Activated naive CD4-positive, alpha-beta T cell treated with anti-CD3 and anti-CD28 coated beads, Interleukin-2, amount 10 ng/mL, durations not matched to agents 7 days and 5 days (primary cell): ENCODE measurements at regions not wholly inside any gene's neighbourhood (a gene's known extent, or its start where the extent isn't known, plus 50 kb on each side); places are given as distances from the start of the nearest gene placed in this dataset.

Experiments
- CTCF ChIA-PET: fragments of 350-600 bp; sonication (Branson Sonifier 250); formaldehyde crosslinking; loops from one replicate; lab custom pipeline; 2021; ENCODE audit warnings: antibody characterized with exemption; lab: Charles Lee
- DNase-seq: peaks from one replicate; pipeline ENCODE4 v3.0.0-alpha.2; 2020
- H3K27ac Mint-ChIP-seq: one replicate; pipeline ENCODE4 v1.8.0; 2021; ENCODE audit warnings: mild to moderate bottlenecking, moderate library complexity, mixed read lengths
- H3K27me3 Mint-ChIP-seq: one replicate; pipeline ENCODE4 v1.8.0; 2021; ENCODE audit warnings: mild to moderate bottlenecking, mixed read lengths
- H3K36me3 Mint-ChIP-seq: one replicate; pipeline ENCODE4 v1.8.0; 2021; ENCODE audit warnings: mixed read lengths
- H3K4me1 Mint-ChIP-seq: one replicate; pipeline ENCODE4 v1.8.0; 2021; ENCODE audit warnings: mixed read lengths
- H3K4me3 Mint-ChIP-seq: one replicate; pipeline ENCODE4 v1.8.0; 2021; ENCODE audit warnings: mild to moderate bottlenecking, moderate library complexity, mixed read lengths
- H3K9me3 Mint-ChIP-seq: one replicate; pipeline ENCODE4 v1.8.0; 2021; ENCODE audit warnings: mixed read lengths

- Mint-ChIP-seq H3K9me3 (peaks cover 3% of the 10 kb centered on the region), H3K27me3 (peaks cover 31% of the 10 kb centered on the region), H3K4me1 (peaks cover 3% of the 10 kb centered on the region), H3K36me3 (no peaks in the 10 kb centered on the region), H3K27ac (no peak overlapping the region), H3K4me3 (no peak overlapping the region)
- no peak for DNase-seq
- CTCF ChIA-PET: interaction anchor here (0.7 kb wide), 1 partner anchor 157 kb away, joined by 3 read pairs; no protein-coding TSS in a partner anchor
Observed at GRCh38 chr3:45319231-45319995, 69.0 kb upstream of the LARS2 start.

GRCh38 chr3:45319996-45320305 lies 68.4 kb upstream of the LARS2 start:
- Mint-ChIP-seq H3K27ac (no peak overlapping the region), H3K36me3 (no peaks in the 10 kb centered on the region), H3K9me3 (peaks cover 3% of the 10 kb centered on the region), H3K4me3 (no peak overlapping the region), H3K27me3 (peaks cover 31% of the 10 kb centered on the region), H3K4me1 (peaks cover 3% of the 10 kb centered on the region)
- no peak for DNase-seq
- CTCF ChIA-PET: interaction anchor here (0.7 kb wide), 1 partner anchor 156 kb away, joined by 3 read pairs; no protein-coding TSS in a partner anchor

GRCh38 chr3:45320986-45321385 lies 67.4 kb upstream of the LARS2 start:
- Mint-ChIP-seq H3K9me3 (no peaks in the 10 kb centered on the region), H3K4me3 (no peak overlapping the region), H3K4me1 (peaks cover 3% of the 10 kb centered on the region), H3K36me3 (no peaks in the 10 kb centered on the region), H3K27ac (no peak overlapping the region), H3K27me3 (peaks cover 33% of the 10 kb centered on the region)
- DNase-seq: no peak
- CTCF ChIA-PET: no interaction called here

- Mint-ChIP-seq H3K4me1 (peaks cover 3% of the 10 kb centered on the region), H3K36me3 (no peaks in the 10 kb centered on the region), H3K9me3 (no peaks in the 10 kb centered on the region), H3K27me3 (peaks cover 40% of the 10 kb centered on the region), H3K4me3 (no peak overlapping the region), H3K27ac (no peak overlapping the region)
- DNase-seq: no peak
- CTCF ChIA-PET: no interaction called here
Observed at GRCh38 chr3:45321607-45322391, 66.6 kb upstream of the LARS2 start.

GRCh38 chr3:45322616-45323015 lies 65.8 kb upstream of the LARS2 start:
- peaks cover 40% of the 10 kb centered on the region for H3K27me3 Mint-ChIP-seq
- CTCF ChIA-PET: no interaction called here
- H3K36me3 Mint-ChIP-seq: no peaks in the 10 kb centered on the region
- no peaks in the 10 kb centered on the region for H3K9me3 Mint-ChIP-seq
- H3K4me3 Mint-ChIP-seq: no peak overlapping the region
- H3K4me1 Mint-ChIP-seq: peaks cover 3% of the 10 kb centered on the region
- DNase-seq: no peak
- H3K27ac Mint-ChIP-seq: no peak overlapping the region

GRCh38 chr3:45325676-45326075 lies 62.7 kb upstream of the LARS2 start:
- H3K36me3 Mint-ChIP-seq: no peaks in the 10 kb centered on the region
- no peak overlapping the region for H3K4me3 Mint-ChIP-seq
- H3K9me3 Mint-ChIP-seq: no peaks in the 10 kb centered on the region
- no peak overlapping the region for H3K27ac Mint-ChIP-seq
- DNase-seq: no peak
- CTCF ChIA-PET: no interaction called here
- peaks cover 52% of the 10 kb centered on the region for H3K27me3 Mint-ChIP-seq
- peaks cover 5% of the 10 kb centered on the region for H3K4me1 Mint-ChIP-seq

- Mint-ChIP-seq H3K4me3 (no peak overlapping the region), H3K27me3 (peaks cover 54% of the 10 kb centered on the region), H3K27ac (peak overlapping the region; percentile 2), H3K36me3 (no peaks in the 10 kb centered on the region), H3K4me1 (peaks cover 2% of the 10 kb centered on the region), H3K9me3 (no peaks in the 10 kb centered on the region)
- no peak for DNase-seq
- CTCF ChIA-PET: no interaction called here
Observed at GRCh38 chr3:45329761-45330305, 58.5 kb upstream of the LARS2 start.

GRCh38 chr3:45330510-45331295 lies 57.7 kb upstream of the LARS2 start:
- no peak for DNase-seq
- Mint-ChIP-seq H3K27me3 (peaks cover 59% of the 10 kb centered on the region), H3K36me3 (no peaks in the 10 kb centered on the region), H3K4me3 (no peak overlapping the region), H3K27ac (no peak overlapping the region), H3K9me3 (no peaks in the 10 kb centered on the region), H3K4me1 (peaks cover 2% of the 10 kb centered on the region)
- CTCF ChIA-PET: interaction anchor here (0.6 to 1.3 kb wide), 2 partner anchors 52 to 289 kb away, joined by 3 to 4 read pairs; no protein-coding TSS in a partner anchor

- no peak overlapping the region for H3K27ac Mint-ChIP-seq
- CTCF ChIA-PET: no interaction called here
- H3K36me3 Mint-ChIP-seq: no peaks in the 10 kb centered on the region
- H3K27me3 Mint-ChIP-seq: peaks cover 53% of the 10 kb centered on the region
- peaks cover 2% of the 10 kb centered on the region for H3K4me1 Mint-ChIP-seq
- no peak for DNase-seq
- H3K4me3 Mint-ChIP-seq: no peak overlapping the region
- no peaks in the 10 kb centered on the region for H3K9me3 Mint-ChIP-seq
Observed at GRCh38 chr3:45332493-45332892, 55.9 kb upstream of the LARS2 start.

- Mint-ChIP-seq H3K36me3 (no peaks in the 10 kb centered on the region), H3K4me1 (peaks cover 2% of the 10 kb centered on the region), H3K27me3 (peaks cover 53% of the 10 kb centered on the region), H3K9me3 (no peaks in the 10 kb centered on the region), H3K4me3 (no peak overlapping the region), H3K27ac (no peak overlapping the region)
- CTCF ChIA-PET: no interaction called here
- no peak for DNase-seq
Observed at GRCh38 chr3:45332901-45333407, 55.4 kb upstream of the LARS2 start.

- no peak for DNase-seq
- Mint-ChIP-seq H3K27me3 (peaks cover 56% of the 10 kb centered on the region), H3K4me1 (peaks cover 2% of the 10 kb centered on the region), H3K9me3 (no peaks in the 10 kb centered on the region), H3K36me3 (no peaks in the 10 kb centered on the region), H3K4me3 (no peak overlapping the region), H3K27ac (no peak overlapping the region)
- CTCF ChIA-PET: no interaction called here
Observed at GRCh38 chr3:45333549-45333948, 54.8 kb upstream of the LARS2 start.

GRCh38 chr3:45337839-45338470 lies 50.4 kb upstream of the LARS2 start:
- no peaks in the 10 kb centered on the region for H3K4me1 Mint-ChIP-seq
- no peaks in the 10 kb centered on the region for H3K36me3 Mint-ChIP-seq
- CTCF ChIA-PET: no interaction called here
- H3K27me3 Mint-ChIP-seq: peaks cover 45% of the 10 kb centered on the region
- H3K4me3 Mint-ChIP-seq: no peak overlapping the region
- DNase-seq: no peak
- H3K9me3 Mint-ChIP-seq: no peaks in the 10 kb centered on the region
- no peak overlapping the region for H3K27ac Mint-ChIP-seq
